Osteocyte (in vitro differentiated cells): ENCODE measurements at regions not wholly inside any gene's neighbourhood (a gene's known extent, or its start where the extent isn't known, plus 50 kb on each side); places are given as distances from the start of the nearest gene placed in this dataset.

ENCODE experiments used
- DNase-seq: peaks from one replicate; pipeline ENCODE4 v3.0.0; 2021; ENCODE audit warnings: mixed read lengths; ENCODE audit not compliant: unreplicated experiment; ENCODE audit errors: extremely low spot score
- H3K27ac Mint-ChIP-seq: one replicate; pipeline ENCODE4 v1.8.0; 2021; ENCODE audit warnings: mild to moderate bottlenecking, mixed read lengths; ENCODE audit not compliant: unreplicated experiment
- H3K27me3 Mint-ChIP-seq: one replicate; pipeline ENCODE4 v1.8.0; 2021; ENCODE audit warnings: mixed read lengths; ENCODE audit not compliant: unreplicated experiment
- H3K36me3 Mint-ChIP-seq: one replicate; pipeline ENCODE4 v1.8.0; 2021; ENCODE audit warnings: mixed read lengths; ENCODE audit not compliant: unreplicated experiment
- H3K4me1 Mint-ChIP-seq: one replicate; pipeline ENCODE4 v1.8.0; 2021; ENCODE audit warnings: mixed read lengths; ENCODE audit not compliant: unreplicated experiment
- H3K4me3 Mint-ChIP-seq: one replicate; pipeline ENCODE4 v1.8.0; 2021; ENCODE audit warnings: mild to moderate bottlenecking, moderate library complexity, mixed read lengths; ENCODE audit not compliant: unreplicated experiment
- H3K9me3 Mint-ChIP-seq: one replicate; pipeline ENCODE4 v1.8.0; 2021; ENCODE audit warnings: mixed read lengths; ENCODE audit not compliant: unreplicated experiment
- CTCF ChIP-seq: fragments of 200-600 bp; sonication (generic); IDR thresholded peaks from 2 replicates; pipeline ENCODE4 v1.5.0; 2021; ENCODE audit warnings: antibody characterized with exemption, mild to moderate bottlenecking, moderate library complexity

- no peaks in the 10 kb centered on the region for H3K36me3 Mint-ChIP-seq
- H3K4me1 Mint-ChIP-seq: no peaks in the 10 kb centered on the region
- H3K27ac Mint-ChIP-seq: no peak overlapping the region
- peak; percentile 53 for DNase-seq
- no peak overlapping the region for H3K4me3 Mint-ChIP-seq
- no peak for TF ChIP-seq CTCF
- H3K9me3 Mint-ChIP-seq: no peaks in the 10 kb centered on the region
- H3K27me3 Mint-ChIP-seq: peaks cover 14% of the 10 kb centered on the region
Observed at GRCh38 chr5:133675376-133676154, 63.2 kb upstream of the FSTL4 start.

GRCh38 chr5:133670336-133670735 lies 58.0 kb upstream of the FSTL4 start:
- peak; percentile 54 for DNase-seq
- TF ChIP-seq CTCF: no peak
- Mint-ChIP-seq H3K36me3 (no peaks in the 10 kb centered on the region), H3K4me1 (no peaks in the 10 kb centered on the region), H3K9me3 (no peaks in the 10 kb centered on the region), H3K27me3 (peaks cover 13% of the 10 kb centered on the region), H3K4me3 (no peak overlapping the region), H3K27ac (no peak overlapping the region)

GRCh38 chr5:133669472-133669871 lies 57.1 kb upstream of the FSTL4 start:
- Mint-ChIP-seq H3K4me3 (no peak overlapping the region), H3K4me1 (no peaks in the 10 kb centered on the region), H3K36me3 (no peaks in the 10 kb centered on the region), H3K27ac (no peak overlapping the region), H3K27me3 (peaks cover 13% of the 10 kb centered on the region), H3K9me3 (no peaks in the 10 kb centered on the region)
- no peak for TF ChIP-seq CTCF
- peak; percentile 60 for DNase-seq

- H3K27me3 Mint-ChIP-seq: peaks cover 13% of the 10 kb centered on the region
- H3K9me3 Mint-ChIP-seq: no peaks in the 10 kb centered on the region
- no peak for TF ChIP-seq CTCF
- no peak overlapping the region for H3K4me3 Mint-ChIP-seq
- no peaks in the 10 kb centered on the region for H3K4me1 Mint-ChIP-seq
- H3K36me3 Mint-ChIP-seq: no peaks in the 10 kb centered on the region
- peak; percentile 57 for DNase-seq
- H3K27ac Mint-ChIP-seq: no peak overlapping the region
Observed at GRCh38 chr5:133668458-133668857, 56.1 kb upstream of the FSTL4 start.

GRCh38 chr5:133667217-133667616 lies 54.9 kb upstream of the FSTL4 start:
- TF ChIP-seq CTCF: no peak
- Mint-ChIP-seq H3K4me1 (no peaks in the 10 kb centered on the region), H3K27ac (no peak overlapping the region), H3K27me3 (peaks cover 5% of the 10 kb centered on the region), H3K36me3 (no peaks in the 10 kb centered on the region), H3K9me3 (no peaks in the 10 kb centered on the region), H3K4me3 (no peak overlapping the region)
- DNase-seq: peak; percentile 38
